ENCODE measurements at regions not wholly inside any gene's neighbourhood (a gene's known extent, or its start where the extent isn't known, plus 50 kb on each side); places are given as distances from the start of the nearest gene placed in this dataset.
A peak's percentile ranks its signal among the peaks of the same experiment; 100 is the strongest.

- DNase-seq = no peak
Observed at GRCh38 chr3:153036846-153037245, 125.2 kb upstream of the RAP2B start.

GRCh38 chr3:153038367-153038766, 123.7 kb upstream of the RAP2B start:
- DNase-seq = no peak

- DNase-seq = no peak
Observed at GRCh38 chr3:153038779-153039178, 123.2 kb upstream of the RAP2B start.

- no peak for DNase-seq
Observed at GRCh38 chr3:153041181-153041580, 120.8 kb upstream of the RAP2B start.

- no peak for DNase-seq
Observed at GRCh38 chr3:153042088-153042487, 119.9 kb upstream of the RAP2B start.

GRCh38 chr3:153043729-153044328, 118.2 kb upstream of the RAP2B start:
- no peak for DNase-seq

- no peak for DNase-seq
Observed at GRCh38 chr3:153045150-153045549, 116.9 kb upstream of the RAP2B start.

GRCh38 chr3:153050978-153051377, 111.0 kb upstream of the RAP2B start:
- DNase-seq = no peak

GRCh38 chr3:153051427-153052095, 110.5 kb upstream of the RAP2B start:
- DNase-seq = no peak

- no peak for DNase-seq
Observed at GRCh38 chr3:153052096-153052460, 109.9 kb upstream of the RAP2B start.

GRCh38 chr3:153055217-153055616, 106.8 kb upstream of the RAP2B start:
- DNase-seq = no peak

- no peak for DNase-seq
Observed at GRCh38 chr3:153055779-153056178, 106.2 kb upstream of the RAP2B start.

GRCh38 chr3:153058031-153058688, 103.9 kb upstream of the RAP2B start:
- DNase-seq = peak; percentile 19

GRCh38 chr3:153060346-153060745, 101.7 kb upstream of the RAP2B start:
- DNase-seq = no peak

GRCh38 chr3:153061938-153062528, 100.0 kb upstream of the RAP2B start:
- DNase-seq = no peak

- no peak for DNase-seq
Observed at GRCh38 chr3:153063337-153063736, 98.7 kb upstream of the RAP2B start.

- no peak for DNase-seq
Observed at GRCh38 chr3:153066983-153067382, 95.0 kb upstream of the RAP2B start.

- no peak for DNase-seq
Observed at GRCh38 chr3:153069598-153070510, 92.2 kb upstream of the RAP2B start.

GRCh38 chr3:153070511-153070868, 91.5 kb upstream of the RAP2B start:
- no peak for DNase-seq

GRCh38 chr3:153072382-153072781, 89.6 kb upstream of the RAP2B start:
- DNase-seq = no peak

GRCh38 chr3:153072856-153073255, 89.2 kb upstream of the RAP2B start:
- DNase-seq = no peak

- no peak for DNase-seq
Observed at GRCh38 chr3:153073636-153074035, 88.4 kb upstream of the RAP2B start.

- no peak for DNase-seq
Observed at GRCh38 chr3:153078826-153079225, 83.2 kb upstream of the RAP2B start.

Measured in CD4-positive, alpha-beta T cell treated with Interleukin-15 for 1 hour (primary cell).